T47D (cell line): ENCODE measurements at regions not wholly inside any gene's neighbourhood (a gene's known extent, or its start where the extent isn't known, plus 50 kb on each side); places are given as distances from the start of the nearest gene placed in this dataset.

Experiments
- DNase-seq, 2 experiments: peaks; one replicate each; pipeline versions ENCODE4 v3.0.0 to v3.0.0-alpha.2; 2011 to 2012; ENCODE audit warnings: low read depth in 1 of 2, low spot score in 1 of 2
- JUND ChIP-seq: IDR thresholded peaks from 2 replicates; pipeline ENCODE4 v1.6.1; 2012; ENCODE audit warnings: low read depth
- in situ Hi-C: cut with HindIII; loops from 2 replicates; pipeline ENCODE4 v1.10.0; 2016; ENCODE audit warnings: low sequenced_read_pairs, low pct_unique_long_range_greater_than_20kb

DNA sequence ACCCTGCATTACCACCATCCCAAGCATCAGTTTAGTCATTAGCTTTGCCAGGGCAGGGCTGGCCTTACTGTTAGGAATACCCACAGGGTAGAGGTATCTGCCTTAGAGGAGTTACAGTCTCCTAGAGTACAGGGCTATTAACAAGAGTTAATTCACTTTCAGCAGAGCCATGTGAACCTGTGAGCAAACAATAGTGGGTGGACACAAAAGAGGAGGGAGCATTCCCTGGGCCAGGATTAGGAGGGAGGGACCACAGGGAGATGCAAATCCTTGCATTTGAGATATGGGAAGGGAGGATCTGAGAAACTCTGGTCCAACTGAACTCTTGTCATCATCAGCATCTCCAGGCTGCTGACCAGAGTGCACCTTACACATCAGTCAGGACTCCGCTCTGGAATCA, 51.1 kb upstream of the IGSF21 start:
- no peak for TF ChIP-seq JUND
- DNase-seq, result no peak
- in situ Hi-C loops, result no loop called here

DNA sequence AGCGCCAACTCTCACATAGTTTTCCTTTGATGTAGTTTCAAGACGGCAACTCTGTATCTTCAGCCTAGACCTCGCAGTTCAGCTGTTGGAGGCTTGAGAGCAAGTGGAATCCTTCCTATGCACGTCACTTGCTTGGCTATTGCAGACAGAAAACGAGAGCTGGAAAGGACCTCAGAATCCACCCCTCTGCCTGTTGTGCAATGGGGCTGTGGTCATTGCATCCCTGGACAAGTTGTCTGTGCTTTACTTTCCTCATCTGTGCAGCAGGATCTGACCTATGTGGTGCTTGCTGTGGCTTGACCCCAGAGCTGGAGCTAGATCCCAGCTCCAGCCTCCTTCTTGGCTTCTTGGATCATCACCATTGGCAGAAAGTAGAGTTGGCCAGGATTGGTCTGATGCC, 50.0 kb upstream of the IGSF21 start:
- in situ Hi-C loops, result no loop called here
- DNase-seq, result no peak
- TF ChIP-seq JUND, result no peak
